ENCODE measurements at regions not wholly inside any gene's neighbourhood (a gene's known extent, or its start where the extent isn't known, plus 50 kb on each side); places are given as distances from the start of the nearest gene placed in this dataset.

GRCh38 chr2:72004201-72004915 is 143.3 kb downstream of the CYP26B1 start:
- DNase-seq (ENCODE audit: low read depth in 3 of 3) = no peak

DNA sequence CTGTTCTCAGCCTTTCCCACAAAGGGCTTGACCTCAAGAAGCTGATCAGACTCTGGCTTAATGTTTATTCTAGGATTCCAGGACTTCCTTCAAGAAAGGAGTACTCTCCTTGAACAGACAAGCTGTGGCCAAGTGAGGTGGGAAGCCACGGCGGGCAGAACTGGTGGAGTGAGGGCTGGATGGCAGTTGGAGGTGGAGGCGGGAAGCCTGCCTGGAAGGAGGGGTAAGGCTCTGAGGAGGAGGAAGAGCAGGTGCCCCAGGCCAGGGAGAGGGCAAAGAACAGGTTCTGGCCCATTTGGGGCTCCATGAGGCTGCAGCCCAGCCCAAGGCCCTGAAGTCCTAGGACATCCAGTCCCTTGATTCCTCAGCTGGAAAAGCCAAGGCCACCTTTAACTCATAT is 143.9 kb downstream of the CYP26B1 start:
- DNase-seq (ENCODE audit: low read depth in 3 of 3) = no peak

DNA sequence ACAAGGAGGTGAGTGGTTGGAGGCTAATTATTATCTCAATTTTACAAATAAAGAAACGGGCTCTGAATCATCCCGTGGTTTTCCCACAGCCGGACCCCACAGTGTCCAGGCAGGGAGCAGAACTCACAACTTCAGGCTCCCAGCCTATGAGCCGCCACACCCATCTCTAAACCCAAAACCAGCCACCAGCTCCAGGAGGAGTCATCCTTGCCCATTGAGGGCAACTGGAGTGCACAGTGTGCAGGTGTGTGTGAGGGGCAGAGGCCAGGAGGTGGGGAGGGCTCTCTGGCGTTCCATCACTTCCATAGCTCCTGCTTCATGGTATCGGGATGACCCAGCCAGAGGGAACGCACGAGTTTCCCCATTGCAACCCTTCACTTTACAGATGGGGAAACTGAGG is 144.5 kb downstream of the CYP26B1 start:
- DNase-seq (ENCODE audit: low read depth in 3 of 3) = no peak

DNA sequence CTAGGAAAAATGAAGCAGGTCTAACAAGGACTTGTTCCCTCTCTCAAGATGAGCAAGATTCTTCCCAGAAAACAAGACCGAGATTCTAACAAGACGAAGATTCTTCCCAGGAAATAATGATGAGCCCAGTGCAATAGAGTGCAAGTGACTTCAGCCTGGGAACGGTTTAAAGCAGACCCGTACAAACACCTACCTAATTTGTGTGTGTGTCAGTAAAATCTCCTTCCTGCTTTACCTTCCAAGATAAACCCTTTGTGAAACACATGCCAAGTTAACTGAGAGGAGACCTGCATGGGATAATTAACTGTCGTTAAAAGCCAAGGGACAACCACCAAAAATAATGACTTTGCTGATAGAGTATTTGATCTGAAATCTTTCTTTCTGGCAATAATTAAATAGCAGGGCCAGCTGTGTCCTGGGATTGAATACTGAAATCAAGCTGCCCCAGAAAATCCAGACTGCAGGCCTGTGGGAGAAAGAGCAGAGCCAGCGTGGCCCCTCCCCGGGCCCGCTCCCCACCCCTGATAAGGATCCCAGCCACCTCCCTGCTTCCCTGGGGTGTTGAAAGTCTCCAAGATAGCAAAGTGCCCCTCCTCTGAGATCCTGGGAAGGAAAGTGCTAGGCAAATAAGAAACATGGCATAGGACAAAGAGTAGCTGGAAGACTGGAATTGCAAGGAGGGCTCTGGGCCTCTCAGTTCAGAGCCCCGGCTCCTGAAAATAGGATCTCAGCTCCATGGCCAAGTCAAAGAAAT is 145.5 kb downstream of the CYP26B1 start:
- DNase-seq (ENCODE audit: low read depth in 3 of 3) = no peak

DNA sequence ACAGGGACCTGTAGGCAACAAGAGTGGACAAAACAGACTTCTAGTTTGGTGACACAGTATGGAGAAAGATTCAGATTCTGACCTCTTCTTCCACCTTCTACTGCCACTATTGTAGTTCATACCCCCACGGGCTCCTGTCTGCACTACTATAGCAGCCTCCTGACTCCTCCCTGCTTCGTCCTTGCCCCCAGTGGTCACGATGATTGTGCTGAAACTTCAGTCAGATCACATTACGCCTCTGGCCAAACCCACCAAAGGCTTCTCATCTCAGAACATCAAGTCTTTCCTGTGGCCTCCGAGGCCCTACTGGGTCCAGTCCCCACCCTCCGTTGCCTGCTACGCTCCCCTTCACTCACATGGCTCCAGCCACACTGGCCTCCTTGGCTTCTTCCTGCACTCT is 147.6 kb downstream of the CYP26B1 start:
- no peak for DNase-seq (ENCODE audit: low read depth in 3 of 3)

GRCh38 chr2:71999580-71999979 is 148.1 kb downstream of the CYP26B1 start:
- no peak for DNase-seq (ENCODE audit: low read depth in 3 of 3)

DNA sequence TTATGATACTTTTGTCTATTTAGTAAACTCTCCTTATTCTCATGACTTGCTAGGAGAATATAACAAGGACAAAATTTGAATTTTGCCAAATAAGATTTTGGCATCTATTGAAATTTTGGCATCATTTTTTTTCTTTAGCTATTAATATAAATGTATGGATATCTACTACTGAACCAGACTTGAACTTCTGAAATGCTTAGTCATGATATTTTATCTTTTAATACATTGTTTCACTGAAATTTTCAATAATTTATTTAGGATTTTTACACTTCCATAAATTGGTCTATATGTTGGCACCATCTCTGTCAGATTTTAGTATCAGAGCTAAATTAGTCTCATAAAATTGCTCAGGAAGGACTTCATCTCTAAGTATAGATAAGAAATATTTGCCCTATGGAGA is 149.8 kb downstream of the CYP26B1 start:
- no peak for DNase-seq (ENCODE audit: low read depth in 3 of 3)

- DNase-seq (ENCODE audit: low read depth in 3 of 3) = no peak
Observed at GRCh38 chr2:71995067-71995665, 152.5 kb downstream of the CYP26B1 start.

DNA sequence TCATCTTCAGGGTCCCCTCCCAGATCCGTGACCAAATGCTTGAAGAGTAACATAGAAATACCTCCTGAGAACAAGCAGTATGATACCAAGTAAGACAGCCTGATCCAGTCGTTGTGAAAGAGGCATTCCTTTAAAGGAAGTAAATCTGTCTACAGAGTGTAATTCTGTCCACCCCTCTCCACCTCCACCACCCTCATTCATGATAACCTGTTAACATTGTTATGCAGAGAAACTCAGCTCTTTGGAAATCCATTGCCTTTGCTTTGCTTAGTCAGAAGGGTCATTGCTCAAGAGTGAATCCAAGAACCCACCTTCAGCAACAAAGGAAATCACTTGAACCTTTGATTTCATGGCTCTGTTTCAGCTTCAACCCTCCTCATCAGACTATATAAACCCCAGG is 155.6 kb downstream of the CYP26B1 start:
- DNase-seq (ENCODE audit: low read depth in 3 of 3) = no peak

DNA sequence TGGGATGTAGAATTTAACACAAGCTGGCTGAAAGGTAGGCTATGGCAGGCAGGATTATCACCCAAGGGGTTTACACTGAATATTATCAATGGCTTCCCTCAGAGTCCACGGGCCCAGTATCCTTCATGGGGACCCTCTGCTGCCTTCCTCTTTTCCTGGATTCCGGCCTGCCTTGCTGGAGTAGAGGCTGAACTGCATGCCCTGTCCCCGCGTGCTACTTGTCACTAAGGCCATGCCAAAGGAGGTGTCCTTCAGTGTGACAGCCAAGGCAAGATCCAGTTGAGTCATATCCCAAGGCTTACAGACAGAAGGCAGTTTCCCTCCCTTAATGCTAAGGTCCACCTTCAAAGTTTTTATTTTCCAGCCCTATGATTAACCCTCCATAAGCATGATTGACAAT is 156.3 kb downstream of the CYP26B1 start:
- no peak for DNase-seq (ENCODE audit: low read depth in 3 of 3)

- DNase-seq (ENCODE audit: low read depth in 3 of 3) = no peak
Observed at GRCh38 chr2:71990826-71991225, 156.8 kb downstream of the CYP26B1 start.

GRCh38 chr2:71990122-71990521 is 157.5 kb downstream of the CYP26B1 start:
- DNase-seq (ENCODE audit: low read depth in 3 of 3) = no peak

GRCh38 chr2:71989671-71990070 is 158.0 kb downstream of the CYP26B1 start:
- DNase-seq (ENCODE audit: low read depth in 3 of 3) = no peak

GRCh38 chr2:71988170-71988569 is 159.5 kb downstream of the CYP26B1 start:
- no peak for DNase-seq (ENCODE audit: low read depth in 3 of 3)

- DNase-seq (ENCODE audit: low read depth in 3 of 3) = no peak
Observed at GRCh38 chr2:71976685-71977084, 171.0 kb downstream of the CYP26B1 start.

DNA sequence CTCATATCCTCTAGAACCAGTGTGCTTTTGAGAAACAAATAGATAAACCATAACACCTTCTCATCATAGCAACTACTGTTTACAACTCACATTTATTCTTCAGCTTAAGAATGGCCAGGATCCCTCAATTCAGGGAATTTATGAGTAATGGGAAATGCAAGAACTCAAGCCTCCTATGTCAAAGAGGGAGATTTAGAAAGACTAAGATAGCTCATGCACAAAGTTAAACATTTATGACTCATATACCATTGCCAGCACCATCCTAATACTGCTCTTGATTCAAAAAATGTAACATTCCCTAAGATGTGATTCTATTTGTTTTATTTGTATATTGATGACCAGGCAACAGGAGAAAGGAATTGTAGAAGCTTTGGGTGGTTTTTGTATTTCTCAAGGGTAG is 172.8 kb downstream of the CYP26B1 start:
- no peak for DNase-seq (ENCODE audit: low read depth in 3 of 3)

- no peak for DNase-seq (ENCODE audit: low read depth in 3 of 3)
Observed at GRCh38 chr2:71971493-71971892, 176.2 kb downstream of the CYP26B1 start.

DNA sequence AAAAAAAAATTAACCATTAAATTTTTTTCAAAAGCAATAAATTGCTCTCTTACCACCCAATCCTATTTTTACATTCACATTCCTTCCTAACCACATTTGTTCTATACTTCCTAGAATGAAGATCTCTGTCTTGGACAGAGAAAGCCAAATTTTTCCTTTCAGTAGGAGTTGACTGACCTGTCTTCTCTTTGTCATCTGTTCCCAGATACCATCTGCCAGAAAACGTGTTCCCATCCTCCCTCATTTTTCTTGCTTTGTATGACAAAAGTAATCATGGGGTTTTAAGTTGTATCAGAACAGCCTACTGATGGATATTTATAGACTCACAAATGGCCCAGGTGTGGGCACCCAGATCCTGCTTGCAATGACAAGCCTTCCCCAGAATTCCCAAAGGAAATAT is 182.1 kb downstream of the CYP26B1 start:
- no peak for DNase-seq (ENCODE audit: low read depth in 3 of 3)

- no peak for DNase-seq (ENCODE audit: low read depth in 3 of 3)
Observed at GRCh38 chr2:71962911-71963694, 184.6 kb downstream of the CYP26B1 start.

DNA sequence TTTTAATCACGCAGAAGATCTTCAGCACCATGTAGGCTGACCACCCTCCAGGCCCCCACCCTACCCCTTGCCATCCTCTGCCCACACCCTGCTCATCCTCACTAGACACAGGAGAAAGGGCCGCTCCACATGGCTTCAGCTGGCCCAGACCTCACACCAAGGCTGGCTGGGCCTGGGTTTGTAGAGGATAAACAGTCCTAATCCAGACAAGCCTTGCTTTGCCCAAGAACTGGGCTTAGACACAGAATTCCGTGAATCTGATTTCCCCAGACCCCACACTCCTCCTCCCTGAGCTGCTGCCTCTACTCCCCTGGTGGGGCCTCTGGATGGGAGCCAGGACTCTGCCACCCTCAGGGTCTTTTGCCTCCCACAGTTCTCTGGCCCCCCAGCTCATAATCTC is 185.3 kb downstream of the CYP26B1 start:
- no peak for DNase-seq (ENCODE audit: low read depth in 3 of 3)

GRCh38 chr2:71961289-71962027 is 186.2 kb downstream of the CYP26B1 start:
- no peak for DNase-seq (ENCODE audit: low read depth in 3 of 3)

DNA sequence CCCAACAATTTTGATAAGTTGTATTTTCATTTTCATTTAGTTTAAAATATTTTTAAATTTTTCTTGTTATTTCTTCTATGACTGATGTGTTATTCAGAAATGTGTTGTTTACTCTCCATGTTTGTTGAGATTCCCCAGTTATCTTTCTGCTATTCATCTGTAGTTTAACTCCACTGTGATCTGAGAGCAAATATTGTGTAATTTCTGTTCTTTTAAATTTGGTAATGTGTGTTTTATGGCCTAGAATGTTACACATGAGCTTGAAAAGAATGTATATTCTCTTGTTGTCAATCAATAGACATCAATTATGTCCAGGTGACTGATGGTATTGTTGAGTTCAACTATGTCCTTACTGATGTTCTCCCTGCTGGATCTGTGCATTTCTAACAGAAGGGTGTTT is 188.2 kb downstream of the CYP26B1 start:
- DNase-seq (ENCODE audit: low read depth in 3 of 3) = no peak

Measured in stimulated activated CD4-positive, alpha-beta T cell treated with anti-CD3 and anti-CD28 coated beads, TNF-alpha, amount 100 ng/mL, for 48 hours (primary cell).